Epithelial cell of proximal tubule (primary cell): ENCODE measurements at regions not wholly inside any gene's neighbourhood (a gene's known extent, or its start where the extent isn't known, plus 50 kb on each side); places are given as distances from the start of the nearest gene placed in this dataset.
"Not testable (repeated sequence)": the region's sequence is repeated elsewhere in the genome, so short reads cannot be mapped to it uniquely, and the experiment has no call there.

ENCODE experiments used
- DNase-seq: peaks from one replicate; pipeline ENCODE4 v3.0.0-alpha.2; 2011; ENCODE audit warnings: low read depth
- H3K4me3 ChIP-seq: 2 replicates; pipeline ENCODE4 v1.5.1; 2011; ENCODE audit warnings: low read depth, mild to moderate bottlenecking, low read length
- TF ChIP-seq, protein P1 (sequence below): conservative IDR thresholded peaks from 2 replicates; pipeline ENCODE4 v1.5.1; 2012; ENCODE audit warnings: low read depth, mild to moderate bottlenecking, low read length

GRCh38 chr4:173091362-173091761 is 77.2 kb upstream of the GALNT7 start:
- DNase-seq: peak; percentile 35
- TF ChIP-seq, protein P1, sequence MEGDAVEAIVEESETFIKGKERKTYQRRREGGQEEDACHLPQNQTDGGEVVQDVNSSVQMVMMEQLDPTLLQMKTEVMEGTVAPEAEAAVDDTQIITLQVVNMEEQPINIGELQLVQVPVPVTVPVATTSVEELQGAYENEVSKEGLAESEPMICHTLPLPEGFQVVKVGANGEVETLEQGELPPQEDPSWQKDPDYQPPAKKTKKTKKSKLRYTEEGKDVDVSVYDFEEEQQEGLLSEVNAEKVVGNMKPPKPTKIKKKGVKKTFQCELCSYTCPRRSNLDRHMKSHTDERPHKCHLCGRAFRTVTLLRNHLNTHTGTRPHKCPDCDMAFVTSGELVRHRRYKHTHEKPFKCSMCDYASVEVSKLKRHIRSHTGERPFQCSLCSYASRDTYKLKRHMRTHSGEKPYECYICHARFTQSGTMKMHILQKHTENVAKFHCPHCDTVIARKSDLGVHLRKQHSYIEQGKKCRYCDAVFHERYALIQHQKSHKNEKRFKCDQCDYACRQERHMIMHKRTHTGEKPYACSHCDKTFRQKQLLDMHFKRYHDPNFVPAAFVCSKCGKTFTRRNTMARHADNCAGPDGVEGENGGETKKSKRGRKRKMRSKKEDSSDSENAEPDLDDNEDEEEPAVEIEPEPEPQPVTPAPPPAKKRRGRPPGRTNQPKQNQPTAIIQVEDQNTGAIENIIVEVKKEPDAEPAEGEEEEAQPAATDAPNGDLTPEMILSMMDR: no peak
- H3K4me3 ChIP-seq: no peak overlapping the region

GRCh38 chr4:173091958-173092357 is 76.7 kb upstream of the GALNT7 start:
- TF ChIP-seq, protein P1: no peak
- no peak for DNase-seq
- H3K4me3 ChIP-seq: no peak overlapping the region

GRCh38 chr4:173093361-173093760 is 75.2 kb upstream of the GALNT7 start:
- H3K4me3 ChIP-seq: no peak overlapping the region
- TF ChIP-seq, protein P1: no peak
- DNase-seq: no peak

GRCh38 chr4:173094739-173095421 is 73.7 kb upstream of the GALNT7 start:
- TF ChIP-seq, protein P1: no peak
- DNase-seq: no peak
- no peak overlapping the region for H3K4me3 ChIP-seq

DNA sequence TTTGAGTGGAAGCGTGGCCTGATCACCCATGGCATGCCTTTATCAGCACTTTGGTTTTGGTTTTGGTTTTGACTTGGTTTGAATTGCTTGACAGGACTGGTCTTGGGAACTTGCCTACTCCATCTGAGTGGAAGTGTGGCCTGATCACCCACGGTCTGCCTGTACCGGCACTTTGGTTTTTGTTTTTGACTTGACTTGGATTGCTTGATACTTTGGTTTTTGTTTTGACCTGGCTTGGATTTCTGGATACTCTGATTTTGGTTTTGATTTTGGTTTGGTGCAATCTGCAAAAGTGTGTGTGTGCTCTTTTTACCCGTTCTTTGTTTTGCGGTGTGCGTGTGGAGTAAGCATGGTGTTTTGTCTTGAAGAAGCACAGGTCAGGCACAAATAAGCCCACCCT is 69.2 kb upstream of the GALNT7 start:
- DNase-seq, H3K4me3 ChIP-seq: not testable (repeated sequence)

- TF ChIP-seq, protein P1: no peak
- no peak overlapping the region for H3K4me3 ChIP-seq
- no peak for DNase-seq
Measured at GRCh38 chr4:173111031-173111430, 57.6 kb upstream of the GALNT7 start.

DNA sequence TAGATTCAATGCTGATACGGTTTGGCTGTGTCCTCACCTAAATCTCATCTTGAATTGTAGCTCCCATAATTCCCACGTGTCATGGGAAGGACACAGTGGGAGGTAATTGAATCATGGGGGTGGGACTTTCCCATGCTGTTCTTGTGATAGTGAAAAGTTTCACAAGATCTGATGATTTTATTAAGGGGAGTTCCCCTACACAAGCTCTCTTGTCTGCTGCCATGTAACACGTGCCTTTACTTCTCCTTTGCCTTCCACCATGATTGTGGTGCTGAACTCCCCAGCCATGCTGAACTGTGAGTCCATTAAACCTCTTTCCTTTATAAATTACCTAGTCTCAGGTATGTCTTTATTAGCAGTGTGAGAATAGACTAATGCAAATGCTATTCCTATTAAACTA is 51.2 kb upstream of the GALNT7 start:
- H3K4me3 ChIP-seq, DNase-seq: not testable (repeated sequence)
